ENCODE measurements at regions not wholly inside any gene's neighbourhood (a gene's known extent, or its start where the extent isn't known, plus 50 kb on each side); places are given as distances from the start of the nearest gene placed in this dataset.

DNA sequence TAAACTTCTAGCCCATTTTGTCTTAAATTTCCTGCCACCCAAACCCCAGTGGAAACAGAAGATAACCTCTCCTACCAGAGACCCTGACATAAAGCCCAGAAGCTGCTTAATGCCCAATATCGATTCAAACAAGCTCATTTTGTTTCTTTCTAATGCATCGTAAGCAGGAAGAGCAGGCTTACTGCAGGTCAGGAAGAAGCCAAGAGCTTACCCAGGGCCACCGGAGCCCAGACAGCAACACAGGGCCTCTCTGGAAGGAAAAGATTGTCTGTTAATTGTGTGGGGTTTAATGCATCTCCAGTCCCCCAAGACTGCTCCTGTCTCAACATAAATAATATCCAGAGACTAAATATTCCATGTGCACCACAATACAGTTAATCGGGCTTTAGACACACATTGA lies 177.3 kb upstream of the NOCT start:
- DNase-seq (ENCODE audit: low read depth): no peak
- TF ChIP-seq, protein P1, sequence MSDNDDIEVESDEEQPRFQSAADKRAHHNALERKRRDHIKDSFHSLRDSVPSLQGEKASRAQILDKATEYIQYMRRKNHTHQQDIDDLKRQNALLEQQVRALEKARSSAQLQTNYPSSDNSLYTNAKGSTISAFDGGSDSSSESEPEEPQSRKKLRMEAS (IDR thresholded peaks at IDR 0.05; ENCODE audit: low read depth, low read length): no peak
- TF ChIP-seq CTCF (IDR thresholded peaks at IDR 0.05; ENCODE audit: low read depth, low read length): no peak
- no peak for TF ChIP-seq MYC (IDR thresholded peaks at IDR 0.05; ENCODE audit: low read depth, low read length)
- no peak overlapping the region for H3K4me3 ChIP-seq (ENCODE audit: low read depth, low read length)

- TF ChIP-seq MYC (IDR thresholded peaks at IDR 0.05; ENCODE audit: low read depth, low read length): no peak
- TF ChIP-seq, protein P1 (IDR thresholded peaks at IDR 0.05; ENCODE audit: low read depth, low read length): no peak
- TF ChIP-seq CTCF (IDR thresholded peaks at IDR 0.05; ENCODE audit: low read depth, low read length): no peak
- TF ChIP-seq POLR2A (IDR thresholded peaks at IDR 0.05; ENCODE audit: extremely low read depth, insufficient read length): no peak
- no peak overlapping the region for H3K4me3 ChIP-seq (ENCODE audit: low read depth, low read length)
- DNase-seq (ENCODE audit: low read depth): peak; percentile 8
Observed at GRCh38 chr4:138835832-138836533, 179.6 kb upstream of the NOCT start.

DNA sequence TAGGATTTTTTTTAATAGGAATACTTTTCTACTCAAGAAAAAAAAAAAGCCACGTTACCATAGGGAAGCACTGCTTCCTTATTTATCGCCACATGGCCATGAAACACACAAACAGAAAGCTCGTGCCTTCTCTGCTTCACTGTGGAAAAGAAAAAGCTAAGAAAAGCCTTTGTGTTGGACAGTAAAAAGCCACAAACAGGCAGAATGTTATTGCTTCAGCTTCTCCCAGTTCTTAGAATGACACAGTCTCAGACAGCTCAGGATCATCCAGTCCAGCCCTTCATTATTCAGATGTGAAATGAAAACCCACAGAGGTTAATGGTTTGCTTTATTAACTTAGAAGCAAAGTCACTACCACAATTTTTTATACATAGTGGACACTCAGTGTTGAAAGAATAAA lies 181.6 kb upstream of the NOCT start:
- TF ChIP-seq POLR2A (IDR thresholded peaks at IDR 0.05; ENCODE audit: extremely low read depth, insufficient read length): no peak
- TF ChIP-seq, protein P1 (IDR thresholded peaks at IDR 0.05; ENCODE audit: low read depth, low read length): no peak
- TF ChIP-seq MYC (IDR thresholded peaks at IDR 0.05; ENCODE audit: low read depth, low read length): no peak
- no peak for TF ChIP-seq CTCF (IDR thresholded peaks at IDR 0.05; ENCODE audit: low read depth, low read length)
- no peak for DNase-seq (ENCODE audit: low read depth)
- no peak overlapping the region for H3K4me3 ChIP-seq (ENCODE audit: low read depth, low read length)

- no peak overlapping the region for H3K4me3 ChIP-seq (ENCODE audit: low read depth, low read length)
- DNase-seq (ENCODE audit: low read depth): no peak
- no peak for TF ChIP-seq MYC (IDR thresholded peaks at IDR 0.05; ENCODE audit: low read depth, low read length)
- TF ChIP-seq POLR2A (IDR thresholded peaks at IDR 0.05; ENCODE audit: extremely low read depth, insufficient read length): no peak
- TF ChIP-seq, protein P1 (IDR thresholded peaks at IDR 0.05; ENCODE audit: low read depth, low read length): no peak
- TF ChIP-seq CTCF (IDR thresholded peaks at IDR 0.05; ENCODE audit: low read depth, low read length): no peak
Observed at GRCh38 chr4:138832563-138832962, 183.0 kb upstream of the NOCT start.

DNA sequence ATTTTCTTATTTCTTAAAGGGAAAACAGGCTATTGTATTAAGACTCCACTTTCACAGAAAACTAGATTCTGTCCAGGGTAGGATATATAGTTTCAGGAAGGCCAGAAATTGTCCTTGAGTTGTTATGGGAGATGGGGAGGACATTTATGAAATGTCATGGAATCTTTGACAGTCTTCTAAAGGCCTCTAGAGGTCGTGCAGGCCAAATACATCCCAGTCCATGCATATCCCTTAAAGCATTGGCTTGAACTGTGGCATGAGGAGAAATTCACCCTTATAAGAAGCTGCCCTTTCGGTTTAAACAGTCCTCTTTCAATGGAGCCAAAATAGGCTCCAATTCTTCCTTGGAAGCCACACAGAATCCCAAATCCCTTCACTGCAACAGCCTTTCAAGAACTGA lies 183.6 kb upstream of the NOCT start:
- no peak for TF ChIP-seq CTCF (IDR thresholded peaks at IDR 0.05; ENCODE audit: low read depth, low read length)
- no peak for TF ChIP-seq MYC (IDR thresholded peaks at IDR 0.05; ENCODE audit: low read depth, low read length)
- TF ChIP-seq POLR2A (IDR thresholded peaks at IDR 0.05; ENCODE audit: extremely low read depth, insufficient read length): no peak
- TF ChIP-seq, protein P1 (IDR thresholded peaks at IDR 0.05; ENCODE audit: low read depth, low read length): no peak
- H3K4me3 ChIP-seq (ENCODE audit: low read depth, low read length): no peak overlapping the region
- DNase-seq (ENCODE audit: low read depth): no peak
